CD8-positive, alpha-beta memory T cell (primary cell): ENCODE measurements at regions not wholly inside any gene's neighbourhood (a gene's known extent, or its start where the extent isn't known, plus 50 kb on each side); places are given as distances from the start of the nearest gene placed in this dataset.

Experiments used
- CTCF ChIA-PET: fragments of 350-600 bp; sonication (Branson Sonifier 250); formaldehyde crosslinking; loops from one replicate; lab custom pipeline; 2021; ENCODE audit warnings: antibody characterized with exemption; lab: Charles Lee
- POLR2A ChIA-PET: fragments of 350-600 bp; sonication (Branson Sonifier 250); formaldehyde crosslinking; loops from one replicate; lab custom pipeline; 2021; ENCODE audit warnings: antibody characterized with exemption; lab: Charles Lee
- DNase-seq, 5 donors: peaks; one replicate each; pipeline versions ENCODE4 v3.0.0 to v3.0.0-alpha.2; 2020 to 2022; ENCODE audit warnings: mixed read lengths in 1 of 5
- H3K27ac ChIP-seq: one replicate; pipeline ENCODE4 v1.7.0; 2013; ENCODE audit warnings: low read depth, mild to moderate bottlenecking, low read length, moderate library complexity
- H3K27me3 ChIP-seq: 2 replicates; pipeline ENCODE4 v1.7.0; 2013; ENCODE audit warnings: low read length, mild to moderate bottlenecking; ENCODE audit not compliant: insufficient read depth, poor library complexity, severe bottlenecking
- H3K36me3 ChIP-seq: 2 replicates; pipeline ENCODE4 v1.7.0; 2013; ENCODE audit warnings: mild to moderate bottlenecking, low read length, moderate library complexity; ENCODE audit not compliant: insufficient read depth
- H3K4me1 ChIP-seq: 2 replicates; pipeline ENCODE4 v1.7.0; 2013; ENCODE audit warnings: mild to moderate bottlenecking, low read length, moderate library complexity; ENCODE audit not compliant: insufficient read depth
- H3K4me3 ChIP-seq: 2 replicates; pipeline ENCODE4 v1.7.0; 2013; ENCODE audit warnings: mild to moderate bottlenecking, low read length
- H3K9me3 ChIP-seq: 2 replicates; pipeline ENCODE4 v1.7.0; 2013; ENCODE audit warnings: mild to moderate bottlenecking, low read length
- H3K27ac Mint-ChIP-seq, 8 donors: one replicate each; pipeline ENCODE4 v1.8.0; 2020 to 2021; ENCODE audit warnings: mixed read lengths in 8 of 8, mild to moderate bottlenecking in 6 of 8, inconsistent platforms in 3 of 8, moderate library complexity in 3 of 8
- H3K27me3 Mint-ChIP-seq, 2 donors: one replicate each; pipeline ENCODE4 v1.8.0; 2020 to 2021; ENCODE audit warnings: mixed read lengths in 2 of 2, mild to moderate bottlenecking in 1 of 2, moderate library complexity in 1 of 2
- H3K36me3 Mint-ChIP-seq, 3 donors: one replicate each; pipeline ENCODE4 v1.8.0; 2020 to 2021; ENCODE audit warnings: mixed read lengths in 3 of 3, inconsistent platforms in 1 of 3, mild to moderate bottlenecking in 1 of 3
- H3K4me1 Mint-ChIP-seq, 3 donors: one replicate each; pipeline ENCODE4 v1.8.0; 2020 to 2021; ENCODE audit warnings: mixed read lengths in 3 of 3, inconsistent platforms in 1 of 3, mild to moderate bottlenecking in 1 of 3
- H3K4me3 Mint-ChIP-seq, 7 donors: one replicate each; pipeline ENCODE4 v1.8.0; 2020 to 2021; ENCODE audit warnings: mixed read lengths in 7 of 7, mild to moderate bottlenecking in 6 of 7, moderate library complexity in 4 of 7, inconsistent platforms in 2 of 7
- H3K9me3 Mint-ChIP-seq, 5 donors: one replicate each; pipeline ENCODE4 v1.8.0; 2020 to 2022; ENCODE audit warnings: mixed read lengths in 5 of 5, mild to moderate bottlenecking in 3 of 5, moderate library complexity in 2 of 5, inconsistent platforms in 1 of 5

DNA sequence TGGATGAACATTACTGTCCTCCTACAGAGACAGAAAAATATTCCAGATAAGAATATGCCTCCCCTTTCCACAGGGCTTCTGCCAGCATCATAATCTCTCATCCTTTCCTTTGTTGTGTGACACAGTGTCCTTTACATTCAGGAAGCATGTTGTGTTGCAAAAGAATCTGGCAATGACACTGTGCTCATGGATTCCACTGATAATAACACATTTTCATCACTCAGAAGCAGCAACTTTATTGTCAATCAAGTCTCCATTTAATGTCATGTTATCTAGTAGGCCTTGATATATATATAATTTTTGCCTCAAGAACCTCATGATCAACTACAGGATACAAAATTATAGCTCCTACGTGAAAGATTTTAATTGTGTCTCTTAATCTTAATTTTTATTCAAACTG, 833.9 kb downstream of the FSTL5 start:
- Histone ChIP-seq H3K27ac (no peak overlapping the region), H3K4me3 (no peak overlapping the region), H3K36me3 (no peaks in the 10 kb centered on the region), H3K4me1 (no peaks in the 10 kb centered on the region), H3K9me3 (no peaks in the 10 kb centered on the region), H3K27me3 (no peaks in the 10 kb centered on the region)
- H3K4me3 Mint-ChIP-seq, result no peak overlapping the region
- H3K4me1 Mint-ChIP-seq, result no peaks in the 10 kb centered on the region
- H3K27ac Mint-ChIP-seq, result no peak overlapping the region
- H3K36me3 Mint-ChIP-seq, result peaks cover 0 to 1% (median 0%) of the 10 kb centered on the region in 3 donors
- no peak for DNase-seq
- H3K9me3 Mint-ChIP-seq, result peaks cover 0 to 31% (median 8%) of the 10 kb centered on the region in 5 donors
- ChIA-PET CTCF (no interaction called here), POLR2A (no interaction called here)
- H3K27me3 Mint-ChIP-seq, result no peaks in the 10 kb centered on the region

DNA sequence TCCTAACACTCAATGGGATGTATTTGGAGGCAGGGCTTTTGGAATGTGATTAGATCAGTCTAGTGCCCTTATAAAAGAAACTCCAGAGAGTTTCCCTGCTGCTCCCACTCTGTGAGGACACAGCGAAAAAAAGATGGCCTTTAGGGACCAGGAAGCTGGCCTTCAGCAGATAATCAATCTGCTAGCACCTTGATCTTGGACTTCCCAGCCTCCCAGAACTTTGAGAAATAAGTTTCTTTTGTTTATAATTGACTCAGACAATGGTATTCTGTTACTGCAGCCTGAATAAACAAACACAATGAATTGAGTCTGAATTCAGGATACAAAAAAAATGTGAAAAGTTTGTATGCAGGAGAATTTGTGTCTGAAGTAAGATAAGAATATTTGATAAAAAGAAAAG, 842.1 kb downstream of the FSTL5 start:
- Histone ChIP-seq H3K4me3 (no peak overlapping the region), H3K36me3 (no peaks in the 10 kb centered on the region), H3K27ac (no peak overlapping the region), H3K4me1 (no peaks in the 10 kb centered on the region), H3K9me3 (no peaks in the 10 kb centered on the region), H3K27me3 (no peaks in the 10 kb centered on the region)
- ChIA-PET CTCF (no interaction called here), POLR2A (no interaction called here)
- Mint-ChIP-seq H3K27ac (no peak overlapping the region), H3K27me3 (no peaks in the 10 kb centered on the region), H3K36me3 (no peaks in the 10 kb centered on the region), H3K4me3 (no peak overlapping the region), H3K4me1 (no peaks in the 10 kb centered on the region), H3K9me3 (peaks cover 0 to 22% (median 6%) of the 10 kb centered on the region in 5 donors)
- no peak for DNase-seq

DNA sequence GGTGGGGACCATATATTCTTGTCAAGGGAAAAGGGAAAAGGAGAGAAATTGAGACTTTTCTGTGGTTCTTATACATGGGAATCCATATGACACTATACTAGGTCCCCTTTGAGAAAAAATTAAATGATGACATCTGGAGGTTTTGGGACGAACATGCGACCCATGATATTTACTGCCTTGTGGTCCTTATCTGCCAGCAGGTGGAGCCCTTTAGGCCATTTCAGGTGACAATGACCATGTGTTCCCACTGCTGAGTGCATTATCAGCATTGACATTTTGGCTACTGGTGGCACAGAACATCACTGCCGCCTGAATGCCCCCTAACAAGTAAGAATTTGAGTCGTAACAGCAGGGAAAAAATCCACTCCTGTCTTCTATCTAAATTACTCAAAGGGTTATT, 843.4 kb downstream of the FSTL5 start:
- Mint-ChIP-seq H3K9me3 (peaks cover 0 to 15% (median 6%) of the 10 kb centered on the region in 5 donors), H3K27ac (no peak overlapping the region), H3K27me3 (no peaks in the 10 kb centered on the region), H3K4me3 (no peak overlapping the region), H3K4me1 (no peaks in the 10 kb centered on the region), H3K36me3 (no peaks in the 10 kb centered on the region)
- Histone ChIP-seq H3K4me3 (no peak overlapping the region), H3K9me3 (no peaks in the 10 kb centered on the region), H3K27me3 (no peaks in the 10 kb centered on the region), H3K36me3 (no peaks in the 10 kb centered on the region), H3K4me1 (no peaks in the 10 kb centered on the region), H3K27ac (no peak overlapping the region)
- CTCF ChIA-PET, result no interaction called here
- POLR2A ChIA-PET, result no interaction called here
- no peak for DNase-seq

DNA sequence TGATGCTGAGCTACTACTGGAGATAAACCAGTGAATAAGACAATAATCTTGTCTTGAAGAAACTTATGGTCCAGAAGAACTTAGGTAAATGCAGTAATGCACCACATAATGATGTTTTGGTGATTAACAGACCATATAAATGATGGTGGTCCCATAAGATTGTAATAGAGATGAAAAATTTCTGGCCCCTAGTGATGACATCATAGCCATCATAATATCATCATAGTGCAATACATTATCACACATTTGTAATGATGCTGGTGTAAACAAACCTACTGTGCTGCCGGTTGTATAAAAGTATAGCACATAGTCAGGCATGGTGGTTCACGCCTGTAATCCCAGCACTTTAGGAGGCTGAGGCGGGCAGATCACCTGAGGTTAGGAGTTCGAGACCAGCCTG, 846.8 kb downstream of the FSTL5 start:
- no peak overlapping the region for H3K27ac ChIP-seq
- no peaks in the 10 kb centered on the region for H3K36me3 ChIP-seq
- Mint-ChIP-seq H3K4me3 (no peak overlapping the region), H3K9me3 (peaks cover 0 to 27% (median 9%) of the 10 kb centered on the region in 5 donors), H3K27me3 (no peaks in the 10 kb centered on the region), H3K36me3 (no peaks in the 10 kb centered on the region), H3K27ac (no peak overlapping the region), H3K4me1 (no peaks in the 10 kb centered on the region)
- H3K4me3 ChIP-seq, result no peak overlapping the region
- no peaks in the 10 kb centered on the region for H3K27me3 ChIP-seq
- ChIA-PET POLR2A (no interaction called here), CTCF (no interaction called here)
- H3K9me3 ChIP-seq, result no peaks in the 10 kb centered on the region
- no peaks in the 10 kb centered on the region for H3K4me1 ChIP-seq
- DNase-seq, result no peak

DNA sequence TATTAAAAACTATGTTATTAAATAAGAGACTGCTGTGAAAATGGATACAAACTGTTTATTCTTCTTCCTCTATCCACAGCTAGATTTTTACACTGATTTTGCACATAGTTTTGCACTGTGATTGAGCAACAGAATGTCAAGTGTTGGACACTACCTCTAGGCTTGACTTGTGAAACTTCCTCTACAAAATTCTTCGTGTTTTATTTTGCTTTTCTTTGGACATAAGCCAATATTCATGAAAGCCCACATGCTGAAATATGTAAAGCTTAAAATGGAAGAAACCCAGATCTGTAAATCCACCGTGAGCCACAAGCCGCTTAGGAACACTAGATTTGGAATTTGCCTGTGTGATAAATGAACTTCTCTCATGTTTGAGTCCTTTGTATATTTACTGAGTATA, 849.4 kb downstream of the FSTL5 start:
- Histone ChIP-seq H3K4me3 (no peak overlapping the region), H3K4me1 (no peaks in the 10 kb centered on the region), H3K27me3 (no peaks in the 10 kb centered on the region), H3K36me3 (no peaks in the 10 kb centered on the region), H3K9me3 (no peaks in the 10 kb centered on the region), H3K27ac (no peak overlapping the region)
- H3K36me3 Mint-ChIP-seq, result no peaks in the 10 kb centered on the region
- H3K4me3 Mint-ChIP-seq, result no peak overlapping the region
- ChIA-PET POLR2A (no interaction called here), CTCF (no interaction called here)
- no peak overlapping the region for H3K27ac Mint-ChIP-seq
- H3K9me3 Mint-ChIP-seq, result peaks cover 0 to 29% (median 4%) of the 10 kb centered on the region in 5 donors
- H3K27me3 Mint-ChIP-seq, result no peaks in the 10 kb centered on the region
- DNase-seq, result no peak
- no peaks in the 10 kb centered on the region for H3K4me1 Mint-ChIP-seq

DNA sequence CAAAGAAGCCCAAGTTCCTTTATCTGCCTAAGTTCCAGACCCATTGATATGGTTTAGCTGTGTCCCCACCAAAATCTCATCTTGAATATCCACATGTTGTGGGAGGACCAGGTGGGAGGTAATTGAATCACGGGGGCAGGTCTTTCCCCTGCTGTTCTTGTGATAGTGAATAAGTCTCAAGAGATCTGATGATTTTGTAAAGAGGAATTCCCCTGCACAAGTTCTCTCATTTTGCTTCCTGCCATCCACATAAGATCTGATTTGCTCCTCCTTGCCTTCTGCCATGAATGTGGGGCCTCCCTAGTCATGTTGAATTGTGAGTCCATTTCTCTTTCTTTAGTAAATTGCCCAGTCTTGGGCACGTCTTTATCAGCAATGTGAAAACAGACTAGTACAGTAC, 860.2 kb downstream of the FSTL5 start:
- ChIA-PET CTCF (interaction anchor here (0.9 kb wide), 1 partner anchor 16 kb away, joined by 3 read pairs; no protein-coding TSS in a partner anchor), POLR2A (no interaction called here)
- no peak overlapping the region for H3K27ac ChIP-seq
- Mint-ChIP-seq H3K27me3 (no peaks in the 10 kb centered on the region), H3K4me3 (no peak overlapping the region), H3K27ac (no peak overlapping the region), H3K4me1 (no peaks in the 10 kb centered on the region), H3K9me3 (peaks cover 5 to 18% (median 8%) of the 10 kb centered on the region in 5 donors), H3K36me3 (no peaks in the 10 kb centered on the region)
- no peak overlapping the region for H3K4me3 ChIP-seq
- no peaks in the 10 kb centered on the region for H3K36me3 ChIP-seq
- H3K4me1 ChIP-seq, result no peaks in the 10 kb centered on the region
- H3K27me3 ChIP-seq, result no peaks in the 10 kb centered on the region
- no peak for DNase-seq
- no peaks in the 10 kb centered on the region for H3K9me3 ChIP-seq

DNA sequence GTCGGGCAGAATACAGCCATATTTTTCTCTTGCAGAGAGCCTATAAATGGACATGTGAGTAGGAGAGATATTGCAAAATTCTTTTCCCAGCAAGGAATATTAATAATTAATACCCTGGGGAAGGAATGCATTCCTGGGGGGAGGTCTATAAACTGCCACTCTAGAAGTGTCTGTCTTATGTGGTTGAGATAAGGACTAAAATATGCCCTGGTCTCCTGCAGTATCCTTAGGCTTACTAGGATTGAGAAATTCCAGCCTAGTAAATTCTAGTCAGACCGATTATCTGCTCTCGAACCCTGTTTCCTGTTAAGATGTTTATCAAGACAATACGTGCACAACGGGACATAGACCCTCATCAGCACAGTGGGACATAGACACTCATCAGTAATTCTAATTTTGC, 872.6 kb downstream of the FSTL5 start:
- no peaks in the 10 kb centered on the region for H3K36me3 Mint-ChIP-seq
- Histone ChIP-seq H3K4me3 (no peak overlapping the region), H3K27ac (no peak overlapping the region), H3K27me3 (no peaks in the 10 kb centered on the region), H3K9me3 (no peaks in the 10 kb centered on the region), H3K36me3 (no peaks in the 10 kb centered on the region), H3K4me1 (no peaks in the 10 kb centered on the region)
- no peak overlapping the region for H3K4me3 Mint-ChIP-seq
- H3K27me3 Mint-ChIP-seq, result no peaks in the 10 kb centered on the region
- no peaks in the 10 kb centered on the region for H3K4me1 Mint-ChIP-seq
- ChIA-PET POLR2A (no interaction called here), CTCF (no interaction called here)
- no peak for DNase-seq
- H3K9me3 Mint-ChIP-seq, result peaks cover 8 to 45% (median 28%) of the 10 kb centered on the region in 5 donors
- H3K27ac Mint-ChIP-seq, result no peak overlapping the region

DNA sequence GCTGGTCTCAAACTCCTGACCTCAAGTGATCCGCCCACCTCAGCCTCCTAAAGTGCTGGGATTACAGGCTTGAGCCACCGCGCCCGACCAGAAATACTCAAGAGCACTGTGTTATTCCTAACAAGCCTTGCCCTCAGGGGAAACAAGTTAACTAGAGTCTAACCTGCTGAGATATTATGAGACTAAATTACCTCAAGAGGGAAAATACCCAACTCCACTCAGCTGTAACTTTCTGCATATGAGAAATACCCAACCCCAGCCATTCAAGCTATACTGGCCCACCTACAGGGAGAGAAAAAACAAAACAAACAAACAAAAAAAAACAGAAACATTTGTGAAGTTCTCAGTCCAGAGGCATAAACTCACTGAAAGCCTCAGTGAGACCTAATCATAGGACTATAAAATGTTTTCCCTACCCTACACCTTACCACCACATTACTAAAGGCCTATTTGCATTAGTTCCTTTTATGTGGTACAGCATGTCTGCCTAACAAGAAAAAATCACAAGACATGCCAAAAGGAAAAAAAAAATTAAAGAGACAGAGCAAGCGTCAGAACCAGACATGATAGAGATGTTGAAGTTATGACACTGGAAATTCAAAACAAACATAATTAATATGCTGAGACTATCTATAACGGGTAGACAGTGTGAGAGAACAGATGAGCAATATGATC, 876.0 kb downstream of the FSTL5 start:
- ChIA-PET POLR2A (no interaction called here), CTCF (interaction anchor here (0.7 kb wide), 1 partner anchor 16 kb away, joined by 3 read pairs; no protein-coding TSS in a partner anchor)
- H3K36me3 ChIP-seq, result no peaks in the 10 kb centered on the region
- no peaks in the 10 kb centered on the region for H3K4me1 ChIP-seq
- Mint-ChIP-seq H3K4me1 (no peaks in the 10 kb centered on the region), H3K36me3 (no peaks in the 10 kb centered on the region), H3K4me3 (no peak overlapping the region), H3K9me3 (peaks cover 8 to 59% (median 24%) of the 10 kb centered on the region in 5 donors), H3K27ac (no peak overlapping the region), H3K27me3 (no peaks in the 10 kb centered on the region)
- no peaks in the 10 kb centered on the region for H3K9me3 ChIP-seq
- no peaks in the 10 kb centered on the region for H3K27me3 ChIP-seq
- no peak overlapping the region for H3K27ac ChIP-seq
- H3K4me3 ChIP-seq, result no peak overlapping the region
- no peak for DNase-seq
